HepG2 (cell line): ENCODE measurements at regions not wholly inside any gene's neighbourhood (a gene's known extent, or its start where the extent isn't known, plus 50 kb on each side); places are given as distances from the start of the nearest gene placed in this dataset.
"Not testable (repeated sequence)": the region's sequence is repeated elsewhere in the genome, so short reads cannot be mapped to it uniquely, and the experiment has no call there.

Experiments used
- ATAC-seq: fragments of 200-7000 bp; cut with Tn5 transposase; 3 replicates; pipeline ENCODE4 v1.9.1; 2020; ENCODE audit warnings: mild to moderate bottlenecking, moderate library complexity
- BruUV-seq: library from RNA; stranded (reverse); fragments of 400-500 nt; replicated peaks from 2 replicates; lab custom pipeline; 2021; lab: Mats Ljungman, UMichigan
- CTCF ChIA-PET: fragments of 300-600 bp; formaldehyde crosslinking; extraction: SDS; loops from one replicate; lab custom pipeline; 2021; ENCODE audit warnings: low total read pairs, inconsistent platforms, low intra/inter-chr PET ratio; lab: Yijun Ruan, JAX
- POLR2A ChIA-PET: fragments of 350-600 bp; sonication (Branson Sonifier 250); formaldehyde crosslinking; loops from one replicate; lab custom pipeline; 2020; ENCODE audit warnings: antibody characterized with exemption, inconsistent platforms; lab: Yijun Ruan, JAX
- DNase-seq: peaks from one replicate; pipeline ENCODE4 v3.0.0-alpha.2; 2015; ENCODE audit warnings: low spot score
- FAIRE-seq: peaks from 3 replicates; lab custom pipeline; 2011; peaks lifted over from hg19 to GRCh38; lab: Jason Lieb, UNC
- H2AFZ ChIP-seq: one replicate; pipeline ENCODE4 v1.6.1; 2011; ENCODE audit warnings: low read length, inconsistent platforms
- H3K27ac ChIP-seq: fragments of 300-600 bp; 3 replicates; pipeline ENCODE4 v1.8.0; 2011; ENCODE audit warnings: mixed run types, mild to moderate bottlenecking, mixed read lengths, low read length, inconsistent platforms; ENCODE audit not compliant: insufficient read depth; ENCODE audit errors: extremely low read length
- H3K27me3 ChIP-seq, 2 experiments: fragments of 200-600 bp in 1 of 2; 2 replicates in 1 of 2; 3 replicates in 1 of 2; pipeline versions ENCODE4 v1.6.0 to v1.8.0; 2011; ENCODE audit warnings: low read length in 2 of 2, mild to moderate bottlenecking in 2 of 2, moderate library complexity in 2 of 2, inconsistent platforms in 1 of 2; ENCODE audit not compliant: insufficient read depth in 2 of 2, control insufficient read depth in 1 of 2
- H3K36me3 ChIP-seq, 2 experiments: fragments of 200-600 bp in 1 of 2; replicated peaks in 1 of 2; 2 replicates in 1 of 2; 3 replicates in 1 of 2; pipeline versions ENCODE4 v1.5.1 to v1.8.0; 2011; ENCODE audit warnings: low read length in 2 of 2, inconsistent platforms in 1 of 2; ENCODE audit not compliant: insufficient read depth in 2 of 2, control insufficient read depth in 1 of 2
- H3K4me1 ChIP-seq: 2 replicates; pipeline ENCODE4 v1.5.1; 2012; ENCODE audit warnings: low read length, inconsistent platforms; ENCODE audit not compliant: insufficient read depth
- H3K4me2 ChIP-seq: 2 replicates; pipeline ENCODE4 v1.6.0; 2011; ENCODE audit warnings: low read depth, low read length, inconsistent platforms
- H3K4me3 ChIP-seq, 3 experiments: fragments of 200-600 bp in 1 of 3; sonication (generic), shearing (Covaris generic) in 1 of 3; replicated peaks in 1 of 3; 2 replicates each; pipeline ENCODE4 v1.5.1; 2011 to 2016; ENCODE audit warnings: low read length in 3 of 3, inconsistent platforms in 2 of 3, low read depth in 2 of 3, mild to moderate bottlenecking in 2 of 3, control low read depth in 1 of 3, mixed read lengths in 1 of 3; ENCODE audit not compliant: insufficient read depth in 1 of 3
- H3K79me2 ChIP-seq: one replicate; pipeline ENCODE4 v1.6.1; 2011; ENCODE audit warnings: low read length, inconsistent platforms; ENCODE audit not compliant: insufficient read depth
- H3K9ac ChIP-seq: 2 replicates; pipeline ENCODE4 v1.6.0; 2011; ENCODE audit warnings: mild to moderate bottlenecking, low read depth, low read length, inconsistent platforms; ENCODE audit not compliant: insufficient read depth
- H3K9me3 ChIP-seq: 2 replicates; pipeline ENCODE4 v1.5.1; 2012; ENCODE audit warnings: mild to moderate bottlenecking, low read length
- H4K20me1 ChIP-seq: 2 replicates; pipeline ENCODE4 v1.6.0; 2011; ENCODE audit warnings: inconsistent platforms, mild to moderate bottlenecking, low read length, moderate library complexity; ENCODE audit not compliant: insufficient read depth
- ZNF431 ChIP-seq: sonication (generic); formaldehyde crosslinking; IDR thresholded peaks from 2 replicates; pipeline ENCODE4 v1.9.0; 2022; ENCODE audit warnings: missing genetic modification reagents, low read depth, mild to moderate bottlenecking, borderline replicate concordance
- ZNF800 ChIP-seq: sonication (generic); formaldehyde crosslinking; IDR thresholded peaks from 2 replicates; pipeline ENCODE4 v1.4.0; 2020; ENCODE audit warnings: missing genetic modification reagents
- WGBS: methylation state at CpG from one replicate; pipeline ENCODE4 v1.1.6; 2017; ENCODE audit warnings: low lambda C conversion rate; 5-methylcytosine and 5-hydroxymethylcytosine counted together
- in situ Hi-C: cut with HindIII; loops from 2 replicates; pipeline ENCODE4 v1.10.0; 2017; ENCODE audit warnings: low pct_unique_long_range_greater_than_20kb; ENCODE audit not compliant: extremely low pct_ligation_motif_present
- intact Hi-C: fragments of 100-400 bp; cut with micrococcal nuclease; formaldehyde crosslinking; loops from one replicate; pipeline ENCODE4 v1.10.0; 2022; ENCODE audit not compliant: unreplicated experiment

- H4K20me1 ChIP-seq = no peaks in the 10 kb centered on the region
- no peak for TF ChIP-seq ZNF800 (CRISPR knock-in tag)
- DNase-seq = no peak
- no peak for FAIRE-seq
- no peaks in the 10 kb centered on the region for H3K36me3 ChIP-seq
- H3K4me3 ChIP-seq = no peak overlapping the region
- POLR2A ChIA-PET = no interaction called here
- no peaks in the 10 kb centered on the region for H3K79me2 ChIP-seq
- H3K27ac ChIP-seq = no peak overlapping the region
- peaks cover 3 to 45% of the 10 kb centered on the region in 2 experiments; a peak in 4 of 5 replicates for H3K27me3 ChIP-seq
- H3K9me3 ChIP-seq = peaks cover 16% of the 10 kb centered on the region; the same call in 1 of the 2 replicates
- H2AFZ ChIP-seq = no peak overlapping the region
- no TSS peak for BruUV-seq
- H3K4me2 ChIP-seq = no peak overlapping the region
- in situ Hi-C loops (no loop called here), intact Hi-C loops (no loop called here)
- peaks cover 26% of the 10 kb centered on the region for H3K4me1 ChIP-seq
- no peak for ATAC-seq
- WGBS = 41% methylated on average over 14 of the region's 14 CpGs
- H3K9ac ChIP-seq = no peak overlapping the region
- CTCF ChIA-PET = no interaction called here
Measured at GRCh38 chr16:88310796-88311605, 71.8 kb upstream of the ZNF469 start.

GRCh38 chr16:88311860-88312259 is 70.9 kb upstream of the ZNF469 start:
- peak; percentile 83; the same call in 1 of the 2 replicates for TF ChIP-seq ZNF431 (CRISPR knock-in tag)
- TF ChIP-seq, all 625 proteins: peak for 1; not testable (repeated sequence) for 624

More at GRCh38 chr16:88311860-88312259, 70.9 kb upstream of the ZNF469 start:
- POLR2A ChIA-PET, H3K79me2 ChIP-seq, H3K36me3 ChIP-seq, H3K4me3 ChIP-seq, in situ Hi-C loops, H3K4me2 ChIP-seq, H2AFZ ChIP-seq, DNase-seq, H3K27ac ChIP-seq, ATAC-seq, H3K9ac ChIP-seq, intact Hi-C loops, BruUV-seq, FAIRE-seq, CTCF ChIA-PET, H4K20me1 ChIP-seq: not testable (repeated sequence)
- Histone ChIP-seq H3K27me3 (peaks cover 0 to 41% of the 10 kb centered on the region in 2 experiments; a peak in 3 of 5 replicates), H3K9me3 (peaks cover 16% of the 10 kb centered on the region; the same call in 1 of the 2 replicates), H3K4me1 (peaks cover 29% of the 10 kb centered on the region)
